HAP-1 (cell line): ENCODE measurements at regions not wholly inside any gene's neighbourhood (a gene's known extent, or its start where the extent isn't known, plus 50 kb on each side); places are given as distances from the start of the nearest gene placed in this dataset.

Experiments used
- DNase-seq, 2 experiments: peaks; one replicate each; pipeline ENCODE4 v3.0.0-alpha.2; 2016 to 2020; ENCODE audit warnings: low spot score in 2 of 2
- H3K27me3 ChIP-seq: fragments of 250-450 bp; sonication (Bioruptor Pico); 2 replicates; pipeline ENCODE4 v1.5.1; 2020; ENCODE audit warnings: low read depth, mild to moderate bottlenecking, moderate library complexity
- H3K36me3 ChIP-seq: fragments of 250-450 bp; sonication (Bioruptor Pico); replicated peaks from 2 replicates; pipeline ENCODE4 v1.5.1; 2020; ENCODE audit warnings: mild to moderate bottlenecking
- H3K4me1 ChIP-seq: fragments of 250-450 bp; sonication (Bioruptor Pico); 2 replicates; pipeline ENCODE4 v1.5.1; 2020; ENCODE audit warnings: mild to moderate bottlenecking
- H3K4me3 ChIP-seq: fragments of 250-450 bp; sonication (Bioruptor Pico); 2 replicates; pipeline ENCODE4 v1.5.1; 2020; ENCODE audit warnings: mild to moderate bottlenecking, moderate library complexity
- H3K9me3 ChIP-seq: fragments of 250-450 bp; sonication (Bioruptor Pico); 2 replicates; pipeline ENCODE4 v1.5.1; 2020; ENCODE audit warnings: mild to moderate bottlenecking, moderate library complexity
- in situ Hi-C: fragments of 300-500 bp; cut with MboI; formaldehyde crosslinking; loops from 3 replicates; pipeline ENCODE4 v1.14.3; 2020; ENCODE audit warnings: low sequenced_read_pairs, inconsistent platforms, mixed read lengths

GRCh38 chr5:6321078-6321477 lies 57.3 kb downstream of the MED10 start:
- in situ Hi-C loops: no loop called here
- no peak overlapping the region for H3K4me3 ChIP-seq
- no peaks in the 10 kb centered on the region for H3K36me3 ChIP-seq
- no peaks in the 10 kb centered on the region for H3K4me1 ChIP-seq
- DNase-seq: no peak
- H3K9me3 ChIP-seq: no peaks in the 10 kb centered on the region
- no peaks in the 10 kb centered on the region for H3K27me3 ChIP-seq

- in situ Hi-C loops: no loop called here
- no peaks in the 10 kb centered on the region for H3K27me3 ChIP-seq
Observed at GRCh38 chr5:6319116-6319515, 59.2 kb downstream of the MED10 start.

GRCh38 chr5:6317116-6317798 lies 61.1 kb downstream of the MED10 start:
- DNase-seq: no peak
- no peaks in the 10 kb centered on the region for H3K36me3 ChIP-seq
- in situ Hi-C loops: no loop called here
- H3K27me3 ChIP-seq: no peaks in the 10 kb centered on the region
- H3K4me1 ChIP-seq: no peaks in the 10 kb centered on the region
- no peaks in the 10 kb centered on the region for H3K9me3 ChIP-seq
- no peak overlapping the region for H3K4me3 ChIP-seq

More at GRCh38 chr5:6319116-6319515, 59.2 kb downstream of the MED10 start:
- Histone ChIP-seq H3K9me3 (no peaks in the 10 kb centered on the region), H3K36me3 (no peaks in the 10 kb centered on the region), H3K4me1 (no peaks in the 10 kb centered on the region), H3K4me3 (no peak overlapping the region)
- DNase-seq: no peak

GRCh38 chr5:6315580-6315979 lies 62.8 kb downstream of the MED10 start:
- H3K9me3 ChIP-seq: no peaks in the 10 kb centered on the region
- in situ Hi-C loops: no loop called here
- H3K27me3 ChIP-seq: no peaks in the 10 kb centered on the region
- no peaks in the 10 kb centered on the region for H3K36me3 ChIP-seq
- no peak for DNase-seq
- H3K4me1 ChIP-seq: no peaks in the 10 kb centered on the region
- no peak overlapping the region for H3K4me3 ChIP-seq

GRCh38 chr5:6311568-6312501 lies 66.5 kb downstream of the MED10 start:
- DNase-seq: no peak
- in situ Hi-C loops: no loop called here
- no peaks in the 10 kb centered on the region for H3K4me1 ChIP-seq
- H3K9me3 ChIP-seq: no peaks in the 10 kb centered on the region
- H3K36me3 ChIP-seq: no peaks in the 10 kb centered on the region
- H3K27me3 ChIP-seq: no peaks in the 10 kb centered on the region
- no peak overlapping the region for H3K4me3 ChIP-seq

GRCh38 chr5:6309949-6310348 lies 68.4 kb downstream of the MED10 start:
- DNase-seq: no peak
- no peaks in the 10 kb centered on the region for H3K9me3 ChIP-seq
- in situ Hi-C loops: no loop called here
- H3K27me3 ChIP-seq: no peaks in the 10 kb centered on the region
- no peaks in the 10 kb centered on the region for H3K4me1 ChIP-seq
- no peak overlapping the region for H3K4me3 ChIP-seq
- no peaks in the 10 kb centered on the region for H3K36me3 ChIP-seq

- Histone ChIP-seq H3K9me3 (no peaks in the 10 kb centered on the region), H3K27me3 (no peaks in the 10 kb centered on the region), H3K36me3 (no peaks in the 10 kb centered on the region), H3K4me3 (no peak overlapping the region), H3K4me1 (no peaks in the 10 kb centered on the region)
- DNase-seq: no peak
- in situ Hi-C loops: no loop called here
Observed at GRCh38 chr5:6308683-6309082, 69.7 kb downstream of the MED10 start.

DNA sequence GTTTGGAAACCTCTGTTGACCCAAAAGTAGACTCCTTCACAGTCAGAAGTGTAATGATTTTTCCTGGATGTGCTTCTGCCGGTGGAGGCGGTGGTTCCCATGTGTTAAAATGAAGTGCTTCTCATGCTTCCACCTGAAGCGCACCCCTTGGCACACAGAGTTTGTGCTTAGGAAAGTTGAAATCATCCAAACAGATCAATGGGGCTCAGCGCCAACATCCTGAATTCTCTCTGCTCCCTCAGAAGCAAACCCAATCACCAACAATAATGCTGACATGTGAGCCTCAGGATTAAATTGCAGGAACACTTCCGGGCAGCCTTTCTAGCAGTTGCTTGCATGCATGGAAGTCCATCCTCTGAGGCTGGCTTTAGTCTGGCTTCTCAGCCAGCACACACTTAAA lies 71.0 kb downstream of the MED10 start:
- Histone ChIP-seq H3K36me3 (no peaks in the 10 kb centered on the region), H3K4me1 (no peaks in the 10 kb centered on the region), H3K9me3 (no peaks in the 10 kb centered on the region), H3K4me3 (no peak overlapping the region), H3K27me3 (no peaks in the 10 kb centered on the region)
- in situ Hi-C loops: no loop called here
- DNase-seq: no peak

DNA sequence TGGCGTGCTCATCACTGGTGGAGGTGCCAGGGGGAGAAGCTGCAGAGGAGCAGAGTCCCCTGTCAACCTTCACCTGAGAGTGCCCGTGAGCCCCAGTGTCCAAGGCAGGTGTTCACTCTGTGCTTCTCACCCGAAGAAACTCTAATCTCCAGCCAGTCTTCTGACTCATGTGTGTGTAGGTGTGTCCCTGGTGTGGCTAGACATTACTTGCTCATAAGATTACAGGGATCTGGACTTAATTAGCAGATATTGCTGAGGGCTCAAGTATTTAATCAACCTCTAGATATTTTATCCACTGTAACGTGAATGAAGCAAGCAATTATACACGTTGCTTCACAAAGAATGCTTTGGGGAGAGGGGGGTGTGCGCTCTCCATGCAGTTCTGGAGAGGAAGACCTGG lies 72.5 kb downstream of the MED10 start:
- H3K4me1 ChIP-seq: no peaks in the 10 kb centered on the region
- no peaks in the 10 kb centered on the region for H3K27me3 ChIP-seq
- DNase-seq: no peak
- in situ Hi-C loops: no loop called here
- no peaks in the 10 kb centered on the region for H3K36me3 ChIP-seq
- no peak overlapping the region for H3K4me3 ChIP-seq
- H3K9me3 ChIP-seq: no peaks in the 10 kb centered on the region

GRCh38 chr5:6302684-6303083 lies 75.7 kb downstream of the MED10 start:
- in situ Hi-C loops: no loop called here
- Histone ChIP-seq H3K4me3 (no peak overlapping the region), H3K27me3 (no peaks in the 10 kb centered on the region), H3K36me3 (no peaks in the 10 kb centered on the region), H3K4me1 (no peaks in the 10 kb centered on the region), H3K9me3 (no peaks in the 10 kb centered on the region)
- no peak for DNase-seq

DNA sequence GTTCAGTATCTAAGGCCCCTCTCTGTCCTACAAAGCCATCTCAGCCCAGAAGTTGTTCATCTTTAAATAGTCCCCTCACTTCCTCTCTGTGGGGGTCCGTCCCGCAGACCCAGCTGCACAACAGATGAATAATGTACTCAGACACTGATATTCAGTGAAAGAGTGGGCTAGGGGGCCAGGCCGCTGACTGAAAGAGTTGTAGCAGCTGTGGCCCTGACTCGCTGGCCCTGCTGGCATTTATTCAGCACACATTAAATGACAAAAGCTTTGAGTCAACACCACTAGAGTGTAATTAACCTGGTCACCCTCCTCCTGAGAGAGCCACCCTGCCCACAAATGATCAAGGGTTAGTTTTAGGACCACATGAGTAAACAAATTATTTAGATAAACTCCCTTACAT lies 76.3 kb downstream of the MED10 start:
- Histone ChIP-seq H3K9me3 (no peaks in the 10 kb centered on the region), H3K36me3 (no peaks in the 10 kb centered on the region), H3K4me1 (no peaks in the 10 kb centered on the region), H3K27me3 (no peaks in the 10 kb centered on the region), H3K4me3 (no peak overlapping the region)
- in situ Hi-C loops: no loop called here
- DNase-seq: no peak

GRCh38 chr5:6296524-6296923 lies 81.8 kb downstream of the MED10 start:
- no peak for DNase-seq
- no peaks in the 10 kb centered on the region for H3K4me1 ChIP-seq
- in situ Hi-C loops: no loop called here
- no peaks in the 10 kb centered on the region for H3K27me3 ChIP-seq
- H3K9me3 ChIP-seq: no peaks in the 10 kb centered on the region
- H3K36me3 ChIP-seq: no peaks in the 10 kb centered on the region
- H3K4me3 ChIP-seq: no peak overlapping the region

DNA sequence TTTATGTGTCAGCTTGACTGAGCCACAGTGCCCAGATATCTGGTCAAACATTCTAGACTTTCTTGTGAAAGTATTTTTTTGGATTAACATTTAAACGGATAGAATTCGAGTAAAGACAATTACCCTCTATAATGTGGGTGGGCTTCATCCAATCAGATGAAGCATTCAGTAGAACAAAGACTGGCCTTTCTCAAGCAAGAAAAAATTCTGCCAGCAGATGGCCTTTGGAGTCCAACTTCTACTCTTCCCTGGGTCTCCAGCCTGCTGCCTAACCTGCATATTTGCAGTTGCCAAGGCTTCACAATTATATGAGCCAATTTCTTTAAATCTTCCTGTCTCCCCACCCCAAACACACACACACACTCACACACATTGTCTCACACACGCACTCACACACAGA lies 86.4 kb downstream of the MED10 start:
- H3K4me3 ChIP-seq: no peak overlapping the region
- in situ Hi-C loops: no loop called here
- H3K36me3 ChIP-seq: no peaks in the 10 kb centered on the region
- H3K27me3 ChIP-seq: no peaks in the 10 kb centered on the region
- H3K4me1 ChIP-seq: no peaks in the 10 kb centered on the region
- H3K9me3 ChIP-seq: no peaks in the 10 kb centered on the region
- no peak for DNase-seq

DNA sequence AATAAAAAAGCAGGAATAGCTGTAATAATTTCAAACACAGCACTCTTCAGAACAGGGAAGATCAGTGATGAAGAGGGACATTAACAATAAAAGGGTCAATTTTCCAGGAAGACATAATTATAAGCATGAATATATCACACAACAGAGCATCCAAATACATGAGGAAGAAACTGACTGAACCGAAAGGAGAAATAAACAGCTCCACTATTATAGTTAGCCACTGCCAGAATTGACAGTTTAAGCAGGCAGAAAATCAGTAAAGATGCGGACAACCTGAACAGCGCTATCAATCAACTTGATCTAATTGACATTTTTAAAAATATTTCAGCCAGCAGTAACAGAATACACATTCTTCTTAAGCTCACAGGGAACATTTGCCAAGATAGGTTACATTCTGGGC lies 89.1 kb downstream of the MED10 start:
- no peaks in the 10 kb centered on the region for H3K9me3 ChIP-seq
- no peak overlapping the region for H3K4me3 ChIP-seq
- in situ Hi-C loops: no loop called here
- no peaks in the 10 kb centered on the region for H3K36me3 ChIP-seq
- no peaks in the 10 kb centered on the region for H3K27me3 ChIP-seq
- no peaks in the 10 kb centered on the region for H3K4me1 ChIP-seq
- no peak for DNase-seq
